IMR-90 (cell line): ENCODE measurements at regions not wholly inside any gene's neighbourhood (a gene's known extent, or its start where the extent isn't known, plus 50 kb on each side); places are given as distances from the start of the nearest gene placed in this dataset.

ENCODE experiments used
- ATAC-seq: fragments of 200-7000 bp; cut with Tn5 transposase; 2 replicates; pipeline ENCODE4 v1.9.1; 2020; ENCODE audit warnings: low read depth, mild to moderate bottlenecking, moderate library complexity
- BruUV-seq: library from RNA; stranded (reverse); fragments of 400-500 nt; replicated peaks from 2 replicates; lab custom pipeline; 2021; lab: Mats Ljungman, UMichigan
- CTCF ChIA-PET: fragments of 300-600 bp; formaldehyde crosslinking; extraction: SDS; loops from one replicate; lab custom pipeline; 2021; ENCODE audit warnings: antibody characterized with exemption; lab: Yijun Ruan, JAX
- POLR2A ChIA-PET: fragments of 300-600 bp; sonication (Branson Sonifier 250); formaldehyde crosslinking; loops from one replicate; lab custom pipeline; 2022; ENCODE audit warnings: antibody characterized with exemption; ENCODE audit not compliant: unreplicated experiment; lab: Charles Lee
- DNase-seq: peaks from one replicate; pipeline ENCODE4 v3.0.0; 2013
- H2AFZ ChIP-seq: replicated peaks from 2 replicates; pipeline ENCODE3; 2013; ENCODE audit warnings: low read length, mild to moderate bottlenecking; ENCODE audit not compliant: poor library complexity
- H2AK5ac ChIP-seq: 2 replicates; pipeline ENCODE4 v1.6.1; 2013; ENCODE audit warnings: low read depth, low read length, inconsistent platforms
- H2AK9ac ChIP-seq: replicated peaks from 2 replicates; pipeline ENCODE3; 2013; ENCODE audit warnings: mild to moderate bottlenecking, low read depth, low read length, moderate library complexity; ENCODE audit not compliant: poor library complexity
- H2BK120ac ChIP-seq: 2 replicates; pipeline ENCODE4 v1.6.1; 2013; ENCODE audit warnings: low read depth, low read length, inconsistent platforms
- H2BK15ac ChIP-seq: 3 replicates; pipeline ENCODE4 v1.6.1; 2013; ENCODE audit warnings: low read depth, low read length, inconsistent platforms
- H2BK20ac ChIP-seq: 2 replicates; pipeline ENCODE4 v1.6.1; 2013; ENCODE audit warnings: low read depth, mild to moderate bottlenecking, inconsistent platforms, low read length, moderate library complexity
- H2BK5ac ChIP-seq: 2 replicates; pipeline ENCODE4 v1.6.1; 2013; ENCODE audit warnings: mild to moderate bottlenecking, low read depth, low read length, inconsistent platforms; ENCODE audit not compliant: poor library complexity, severe bottlenecking
- H3K14ac ChIP-seq: replicated peaks from 2 replicates; pipeline ENCODE4 v1.6.1; 2013; ENCODE audit warnings: low read depth, low read length, inconsistent platforms
- H3K18ac ChIP-seq: 2 replicates; pipeline ENCODE4 v1.6.1; 2013; ENCODE audit warnings: low read depth, low read length, control low read depth
- H3K23ac ChIP-seq: 2 replicates; pipeline ENCODE4 v1.6.1; 2013; ENCODE audit warnings: low read depth, low read length, inconsistent platforms
- H3K27ac ChIP-seq: 2 replicates; pipeline ENCODE4 v1.5.1; 2013; ENCODE audit warnings: mild to moderate bottlenecking, control low read depth, low read length; ENCODE audit not compliant: insufficient read depth
- H3K27me3 ChIP-seq: 2 replicates; pipeline ENCODE4 v1.6.1; 2013; ENCODE audit warnings: low read length; ENCODE audit not compliant: control insufficient read depth, insufficient read depth
- H3K36me3 ChIP-seq: 2 replicates; pipeline ENCODE4 v1.6.1; 2013; ENCODE audit warnings: low read length, mixed read lengths; ENCODE audit not compliant: control insufficient read depth, insufficient read depth
- H3K4ac ChIP-seq: 2 replicates; pipeline ENCODE4 v1.6.1; 2013; ENCODE audit warnings: low read depth, low read length, inconsistent platforms
- H3K4me1 ChIP-seq: 2 replicates; pipeline ENCODE4 v1.6.1; 2013; ENCODE audit warnings: low read length, mixed read lengths; ENCODE audit not compliant: control insufficient read depth, insufficient read depth
- H3K4me2 ChIP-seq: 2 replicates; pipeline ENCODE4 v1.6.1; 2013; ENCODE audit warnings: low read depth, mild to moderate bottlenecking, control low read depth, low read length, moderate library complexity
- H3K4me3 ChIP-seq: 2 replicates; pipeline ENCODE4 v1.5.1; 2013; ENCODE audit warnings: low read depth, mild to moderate bottlenecking, control low read depth, low read length, moderate library complexity; ENCODE audit not compliant: insufficient read depth
- H3K56ac ChIP-seq: 2 replicates; pipeline ENCODE4 v1.6.1; 2013; ENCODE audit warnings: low read length, inconsistent platforms; ENCODE audit not compliant: insufficient read depth; ENCODE audit errors: extremely low read depth
- H3K79me1 ChIP-seq, 2 experiments: 2 replicates each; pipeline ENCODE4 v1.6.1; 2013; ENCODE audit warnings: low read length in 2 of 2, inconsistent platforms in 1 of 2, low read depth in 1 of 2
- H3K9ac ChIP-seq: 2 replicates; pipeline ENCODE4 v1.6.1; 2013; ENCODE audit warnings: low read depth, low read length, control low read depth
- H3K9me1 ChIP-seq: 2 replicates; pipeline ENCODE4 v1.6.1; 2013; ENCODE audit warnings: low read length, inconsistent platforms; ENCODE audit not compliant: insufficient read depth
- H3K9me3 ChIP-seq: 2 replicates; pipeline ENCODE4 v1.6.1; 2013; ENCODE audit warnings: low read length; ENCODE audit not compliant: control insufficient read depth, insufficient read depth
- H4K20me1 ChIP-seq: 2 replicates; pipeline ENCODE4 v1.6.1; 2013; ENCODE audit warnings: low read length, inconsistent platforms; ENCODE audit not compliant: insufficient read depth
- H4K5ac ChIP-seq: 2 replicates; pipeline ENCODE4 v1.6.1; 2013; ENCODE audit warnings: mild to moderate bottlenecking, low read depth, low read length, control low read depth
- H4K8ac ChIP-seq, 2 experiments: 2 replicates each; pipeline ENCODE4 v1.6.1; 2013; ENCODE audit warnings: low read depth in 2 of 2, low read length in 2 of 2, control low read depth in 1 of 2, inconsistent platforms in 1 of 2
- H4K91ac ChIP-seq: 2 replicates; pipeline ENCODE4 v1.6.1; 2013; ENCODE audit warnings: low read depth, low read length, inconsistent platforms; ENCODE audit not compliant: insufficient read depth
- BHLHE40 ChIP-seq: fragments of 150-350 bp; IDR thresholded peaks from 2 replicates; pipeline ENCODE4 v1.6.1; 2016; ENCODE audit warnings: mild to moderate bottlenecking, low read depth, low read length
- CHD1 ChIP-seq: IDR thresholded peaks from 2 replicates; pipeline ENCODE4 v1.6.1; 2012; ENCODE audit warnings: low read depth, low read length, improper control_type of control experiment
- FOS ChIP-seq: fragments of 150-350 bp; IDR thresholded peaks from 2 replicates; pipeline ENCODE4 v1.6.1; 2016; ENCODE audit warnings: low read depth, low read length
- MAZ ChIP-seq: IDR thresholded peaks from 2 replicates; pipeline ENCODE4 v1.6.1; 2012; ENCODE audit warnings: low read depth, mild to moderate bottlenecking, low read length, improper control_type of control experiment, moderate library complexity, borderline replicate concordance
- POLR2A ChIP-seq: IDR thresholded peaks from 2 replicates; pipeline ENCODE4 v1.6.1; 2012; ENCODE audit warnings: mild to moderate bottlenecking, low read depth, low read length
- RAD21 ChIP-seq: IDR thresholded peaks from 2 replicates; pipeline ENCODE4 v1.6.1; 2012; ENCODE audit warnings: low read length, improper control_type of control experiment
- RCOR1 ChIP-seq: IDR thresholded peaks from 2 replicates; pipeline ENCODE4 v1.6.1; 2012; ENCODE audit warnings: mild to moderate bottlenecking, low read length, improper control_type of control experiment; ENCODE audit not compliant: insufficient replicate concordance
- USF2 ChIP-seq: fragments of 150-350 bp; IDR thresholded peaks from 2 replicates; pipeline ENCODE4 v1.6.1; 2017; ENCODE audit warnings: mild to moderate bottlenecking, antibody characterized with exemption, low read length, low read depth
- whole genome bisulfite sequencing, 2 experiments: methylation state at CpG; one replicate each; pipeline versions ENCODE4 v1.1.5 to v1.1.7; 2013; ENCODE audit warnings: missing lambda C conversion rate in 2 of 2; ENCODE audit not compliant: insufficient read length in 1 of 2; ENCODE audit errors: extremely low coverage in 2 of 2; 5-methylcytosine and 5-hydroxymethylcytosine counted together
- dilution Hi-C: fragments of 300-500 bp; cut with HindIII; formaldehyde crosslinking; loops from one replicate; pipeline ENCODE4 v1.14.3; 2018; ENCODE audit warnings: low sequenced_read_pairs; ENCODE audit not compliant: unreplicated experiment
- in situ Hi-C: fragments of 300-500 bp; cut with MboI; formaldehyde crosslinking; loops from 3 replicates; pipeline ENCODE4 v1.14.3; 2019; ENCODE audit warnings: low sequenced_read_pairs, inconsistent platforms, mixed read lengths
- intact Hi-C: fragments of 100-400 bp; cut with micrococcal nuclease; formaldehyde crosslinking; loops from 2 replicates; pipeline ENCODE4 v1.10.0; 2022
- TF ChIP-seq, protein P1 (sequence below): fragments of 150-350 bp; IDR thresholded peaks from 2 replicates; pipeline ENCODE4 v1.6.1; 2016; ENCODE audit warnings: low read depth, mild to moderate bottlenecking, low read length, moderate library complexity, borderline replicate concordance

DNA sequence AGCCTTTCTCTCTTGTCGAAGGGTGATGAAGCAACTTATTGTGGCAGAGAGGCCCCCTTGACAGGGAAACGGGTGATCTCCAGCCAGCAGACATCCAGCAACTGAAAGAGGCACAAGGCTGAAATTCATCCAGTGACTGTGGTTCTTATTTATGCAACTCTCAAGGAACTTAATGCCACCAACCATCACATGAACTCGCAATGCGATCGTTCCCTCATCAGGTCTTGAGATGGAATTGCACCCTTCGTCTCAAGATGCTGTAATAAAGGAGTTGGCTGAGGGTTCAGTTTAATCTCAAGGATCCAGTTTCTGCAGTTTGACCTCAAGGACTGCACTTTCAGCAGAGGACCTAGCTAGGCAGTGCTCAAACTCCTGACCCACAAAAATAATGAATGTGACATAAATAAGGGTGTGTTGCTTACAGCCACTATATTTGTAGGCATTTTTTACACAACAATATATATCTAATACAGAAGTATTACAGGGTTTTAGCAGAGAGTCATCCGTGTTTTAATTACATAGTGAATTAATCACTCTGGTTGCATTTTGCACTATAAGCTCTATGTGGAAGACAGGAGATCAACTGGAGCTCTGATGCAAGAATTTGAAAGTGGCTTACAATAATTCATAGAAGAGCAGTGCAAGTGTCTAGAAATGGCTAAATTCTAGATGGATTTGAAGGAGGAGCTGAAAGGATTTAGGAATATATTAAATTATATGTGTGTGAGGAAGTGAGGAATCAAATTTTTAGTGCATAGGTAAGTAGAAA, 957.8 kb upstream of the CTNND2 start:
- H3K4me3 ChIP-seq = no peak overlapping the region
- H3K9me3 ChIP-seq = peaks cover 11% of the 10 kb centered on the region; the same call in 1 of the 2 replicates
- no peaks in the 10 kb centered on the region for H4K20me1 ChIP-seq
- in situ Hi-C loops (no loop called here), dilution Hi-C loops (no loop called here), intact Hi-C loops (no loop called here)
- H2AK5ac ChIP-seq = no peak overlapping the region
- H3K14ac ChIP-seq = no peak overlapping the region
- no peak overlapping the region for H3K56ac ChIP-seq
- H2AK9ac ChIP-seq = no peak overlapping the region
- no peak overlapping the region for H2BK120ac ChIP-seq
- H3K4ac ChIP-seq = no peak overlapping the region
- BruUV-seq = no TSS peak
- ChIA-PET CTCF (no interaction called here), POLR2A (no interaction called here)
- H3K4me2 ChIP-seq = no peak overlapping the region
- no peak overlapping the region for H2BK5ac ChIP-seq
- no peak overlapping the region for H3K18ac ChIP-seq
- H4K91ac ChIP-seq = no peak overlapping the region
- ATAC-seq (no peak), DNase-seq (no peak)
- H2BK15ac ChIP-seq = no peak overlapping the region
- H3K23ac ChIP-seq = no peak overlapping the region
- H2AFZ ChIP-seq = no peak overlapping the region
- no peaks in the 10 kb centered on the region for H3K9me1 ChIP-seq
- H3K36me3 ChIP-seq = no peaks in the 10 kb centered on the region
- no peak overlapping the region for H4K8ac ChIP-seq
- H2BK20ac ChIP-seq = no peak overlapping the region
- no peak overlapping the region for H3K9ac ChIP-seq
- H3K27me3 ChIP-seq = no peaks in the 10 kb centered on the region
- no peak overlapping the region for H4K5ac ChIP-seq
- no peaks in the 10 kb centered on the region for H3K79me1 ChIP-seq
- no CpG with 5 or more reads among the region's 7 CpGs for WGBS, 2 experiments
- H3K4me1 ChIP-seq = no peaks in the 10 kb centered on the region
- no peak overlapping the region for H3K27ac ChIP-seq
- TF ChIP-seq RCOR1 (no peak), BHLHE40 (no peak), POLR2A (no peak), RAD21 (no peak), CHD1 (no peak), FOS (no peak), MAZ (no peak), USF2 (no peak)
- TF ChIP-seq, protein P1, sequence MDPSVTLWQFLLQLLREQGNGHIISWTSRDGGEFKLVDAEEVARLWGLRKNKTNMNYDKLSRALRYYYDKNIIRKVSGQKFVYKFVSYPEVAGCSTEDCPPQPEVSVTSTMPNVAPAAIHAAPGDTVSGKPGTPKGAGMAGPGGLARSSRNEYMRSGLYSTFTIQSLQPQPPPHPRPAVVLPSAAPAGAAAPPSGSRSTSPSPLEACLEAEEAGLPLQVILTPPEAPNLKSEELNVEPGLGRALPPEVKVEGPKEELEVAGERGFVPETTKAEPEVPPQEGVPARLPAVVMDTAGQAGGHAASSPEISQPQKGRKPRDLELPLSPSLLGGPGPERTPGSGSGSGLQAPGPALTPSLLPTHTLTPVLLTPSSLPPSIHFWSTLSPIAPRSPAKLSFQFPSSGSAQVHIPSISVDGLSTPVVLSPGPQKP = no peak
